ENCODE measurements at regions not wholly inside any gene's neighbourhood (a gene's known extent, or its start where the extent isn't known, plus 50 kb on each side); places are given as distances from the start of the nearest gene placed in this dataset.

- WGBS: 87% methylated on average over 3 of the region's 3 CpGs
- H3K27me3 ChIP-seq (replicated peaks; ENCODE audit: insufficient read depth): no peaks in the 10 kb centered on the region
- TF ChIP-seq POLR2A (IDR thresholded peaks at IDR 0.05) (no peak), CTCF (IDR thresholded peaks at IDR 0.05) (no peak), POLR2AphosphoS5 (IDR thresholded peaks at IDR 0.05) (no peak)
- no peaks in the 10 kb centered on the region for H3K4me1 ChIP-seq (replicated peaks)
- no peak overlapping the region for H3K4me3 ChIP-seq
- intact Hi-C loops (cut with DNase I): no loop called here
- no peaks in the 10 kb centered on the region for H3K9me3 ChIP-seq
- H3K36me3 ChIP-seq: no peaks in the 10 kb centered on the region
- DNase-seq (ENCODE audit: low spot score): no peak
- H3K27ac ChIP-seq: no peak overlapping the region
These were observed 51.6 kb upstream of the NLRP1 start for GRCh38 chr17:5635949-5636348.

- intact Hi-C loops (cut with DNase I): no loop called here
- no peaks in the 10 kb centered on the region for H3K9me3 ChIP-seq
- no peak overlapping the region for H3K27ac ChIP-seq
- no peak for TF ChIP-seq POLR2AphosphoS5 (IDR thresholded peaks at IDR 0.05)
- TF ChIP-seq CTCF (IDR thresholded peaks at IDR 0.05): no peak
- no peak for TF ChIP-seq POLR2A (IDR thresholded peaks at IDR 0.05)
- no peaks in the 10 kb centered on the region for H3K27me3 ChIP-seq (replicated peaks; ENCODE audit: insufficient read depth)
- no peak overlapping the region for H3K4me3 ChIP-seq
- H3K36me3 ChIP-seq: no peaks in the 10 kb centered on the region
- DNase-seq (ENCODE audit: low spot score): no peak
- H3K4me1 ChIP-seq (replicated peaks): no peaks in the 10 kb centered on the region
- WGBS: 62% methylated on average over 2 of the region's 2 CpGs
These were observed 54.3 kb upstream of the NLRP1 start for GRCh38 chr17:5638596-5638995.

GRCh38 chr17:5640726-5641125 lies 56.4 kb upstream of the NLRP1 start:
- WGBS: 91% methylated on average over 2 of the region's 2 CpGs
- Histone ChIP-seq H3K4me1 (replicated peaks) (no peaks in the 10 kb centered on the region), H3K27me3 (replicated peaks; ENCODE audit: insufficient read depth) (no peaks in the 10 kb centered on the region), H3K36me3 (no peaks in the 10 kb centered on the region), H3K27ac (no peak overlapping the region), H3K9me3 (no peaks in the 10 kb centered on the region), H3K4me3 (no peak overlapping the region)
- intact Hi-C loops (cut with DNase I): no loop called here
- TF ChIP-seq POLR2AphosphoS5 (IDR thresholded peaks at IDR 0.05): no peak
- TF ChIP-seq CTCF (IDR thresholded peaks at IDR 0.05): no peak
- TF ChIP-seq POLR2A (IDR thresholded peaks at IDR 0.05): no peak
- DNase-seq (ENCODE audit: low spot score): no peak

- Histone ChIP-seq H3K27me3 (replicated peaks; ENCODE audit: insufficient read depth) (no peaks in the 10 kb centered on the region), H3K4me3 (no peak overlapping the region), H3K4me1 (replicated peaks) (no peaks in the 10 kb centered on the region), H3K36me3 (no peaks in the 10 kb centered on the region), H3K27ac (no peak overlapping the region), H3K9me3 (no peaks in the 10 kb centered on the region)
- DNase-seq (ENCODE audit: low spot score): no peak
- intact Hi-C loops (cut with DNase I): no loop called here
- 93% methylated on average over 4 of the region's 4 CpGs for WGBS
- no peak for TF ChIP-seq POLR2A (IDR thresholded peaks at IDR 0.05)
- no peak for TF ChIP-seq POLR2AphosphoS5 (IDR thresholded peaks at IDR 0.05)
- TF ChIP-seq CTCF (IDR thresholded peaks at IDR 0.05): no peak
These were observed 58.4 kb upstream of the NLRP1 start for GRCh38 chr17:5642752-5643151.

- H3K27ac ChIP-seq: no peak overlapping the region
- no peaks in the 10 kb centered on the region for H3K36me3 ChIP-seq
- DNase-seq (ENCODE audit: low spot score): no peak
- H3K27me3 ChIP-seq (replicated peaks; ENCODE audit: insufficient read depth): no peaks in the 10 kb centered on the region
- 63% methylated on average over 3 of the region's 3 CpGs for WGBS
- TF ChIP-seq CTCF (IDR thresholded peaks at IDR 0.05) (no peak), POLR2AphosphoS5 (IDR thresholded peaks at IDR 0.05) (no peak), POLR2A (IDR thresholded peaks at IDR 0.05) (no peak)
- H3K9me3 ChIP-seq: no peaks in the 10 kb centered on the region
- no peaks in the 10 kb centered on the region for H3K4me1 ChIP-seq (replicated peaks)
- H3K4me3 ChIP-seq: no peak overlapping the region
- intact Hi-C loops (cut with DNase I): no loop called here
These were observed 59.8 kb upstream of the NLRP1 start for GRCh38 chr17:5644065-5644464.

Data from prostate gland (tissue), 2 donors.